Lung (tissue), 11 donors: ENCODE measurements at regions not wholly inside any gene's neighbourhood (a gene's known extent, or its start where the extent isn't known, plus 50 kb on each side); places are given as distances from the start of the nearest gene placed in this dataset.
A peak's percentile ranks its signal among the peaks of the same experiment; 100 is the strongest.

ENCODE experiments used
- ATAC-seq: fragments of 200-7000 bp; cut with Tn5 transposase; one replicate; pipeline ENCODE4 v1.9.1; 2020; ENCODE audit warnings: moderate number of reproducible peaks; ENCODE audit not compliant: insufficient read depth, low FRiP score
- DNase-seq, 3 donors: peaks; one replicate each; pipeline ENCODE4 v3.0.0-alpha.2; 2013 to 2017
- H3K27ac ChIP-seq, 2 donors: one replicate each; pipeline ENCODE4 v1.5.1; 2013; ENCODE audit warnings: mild to moderate bottlenecking in 2 of 2, moderate library complexity in 2 of 2, control low read depth in 1 of 2, inconsistent platforms in 1 of 2, low read depth in 1 of 2, low read length in 1 of 2
- H3K27me3 ChIP-seq, 3 donors: one replicate each; pipeline ENCODE4 v1.5.1; 2013; ENCODE audit warnings: low read length in 2 of 3; ENCODE audit not compliant: control insufficient read depth in 3 of 3, insufficient read depth in 3 of 3
- H3K36me3 ChIP-seq, 4 donors: one replicate each; pipeline ENCODE4 v1.5.1; 2013; ENCODE audit warnings: low read length in 4 of 4, mild to moderate bottlenecking in 1 of 4, moderate library complexity in 1 of 4; ENCODE audit not compliant: control insufficient read depth in 4 of 4, insufficient read depth in 4 of 4
- H3K4me1 ChIP-seq, 5 donors: one replicate each; pipeline ENCODE4 v1.5.1; 2013; ENCODE audit warnings: low read length in 5 of 5, mild to moderate bottlenecking in 2 of 5, moderate library complexity in 1 of 5; ENCODE audit not compliant: control insufficient read depth in 5 of 5, insufficient read depth in 5 of 5
- H3K4me3 ChIP-seq: one replicate; pipeline ENCODE4 v1.5.1; 2013; ENCODE audit warnings: mild to moderate bottlenecking, control low read depth, moderate library complexity
- H3K9ac ChIP-seq, 2 donors: one replicate each; pipeline ENCODE4 v1.5.1; 2013; ENCODE audit warnings: low read length in 2 of 2, control low read depth in 1 of 2; ENCODE audit not compliant: insufficient read depth in 1 of 2
- H3K9me3 ChIP-seq, 4 donors: one replicate each; pipeline ENCODE4 v1.5.1; 2013; ENCODE audit warnings: low read length in 3 of 4, mild to moderate bottlenecking in 1 of 4, moderate library complexity in 1 of 4; ENCODE audit not compliant: control insufficient read depth in 4 of 4, insufficient read depth in 3 of 4
- WGBS, 2 donors: extraction: QIAGEN DNeasy Blood & Tissue Kit; methylation state at CpG; one replicate each; pipeline ENCODE4 v1.1.7; 2013; 5-methylcytosine and 5-hydroxymethylcytosine counted together
- TF ChIP-seq, protein P1 (sequence below): IDR thresholded peaks from 2 replicates; pipeline ENCODE4 v1.5.1; 2012; ENCODE audit warnings: mild to moderate bottlenecking; ENCODE audit errors: control extremely low read depth, extremely low read depth
- donor health status: control.
- donor health status: control.
- donor health status: Bipolar disorder and iron deficiency.
- donor health status: healthy.
- donor health status: DM: yes; HTN: yes; CAD: no.

DNA sequence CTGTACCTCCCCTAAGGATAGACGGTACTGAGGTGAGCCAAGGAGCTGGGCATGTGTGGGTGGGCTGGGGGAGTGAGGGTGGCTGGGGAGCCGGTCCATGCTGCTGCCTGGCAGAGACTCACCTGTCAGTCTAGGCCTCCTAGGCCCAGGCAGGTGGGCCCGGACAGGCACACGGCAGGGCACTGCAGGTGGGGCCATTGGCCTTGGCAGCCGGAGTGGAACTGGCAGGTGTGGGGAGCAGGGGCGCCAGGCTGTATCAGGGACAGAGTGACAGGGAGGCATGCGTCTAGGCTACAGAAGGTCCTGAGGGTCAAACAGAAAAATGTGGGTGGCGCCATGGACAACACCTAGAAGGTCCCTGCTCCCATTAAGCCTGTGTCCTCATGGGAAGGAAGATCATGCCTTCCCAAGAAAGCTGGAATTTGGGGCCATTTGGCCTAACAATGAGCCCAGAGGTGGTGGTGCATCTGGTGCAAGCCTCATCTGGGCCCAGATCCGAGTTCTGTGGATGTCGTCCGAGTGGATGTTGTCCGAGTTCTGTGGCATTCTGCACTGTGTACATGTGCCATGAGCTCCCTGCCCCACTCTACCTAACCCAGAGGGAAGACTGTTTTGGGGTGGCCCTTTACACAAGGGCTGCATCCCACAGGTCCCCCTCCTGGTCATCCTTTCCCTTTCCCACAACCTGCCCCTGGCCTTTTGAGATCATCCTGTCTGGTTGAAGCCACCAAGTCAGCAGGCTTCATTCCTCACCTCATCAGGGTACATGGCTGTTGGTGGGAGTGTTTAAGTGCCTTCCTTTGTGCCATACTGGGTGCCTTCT lies 249.7 kb downstream of the GLI2 start:
- Histone ChIP-seq H3K27me3 (no peaks in the 10 kb centered on the region), H3K27ac (no peak overlapping the region), H3K4me1 (peaks cover 0 to 12% (median 0%) of the 10 kb centered on the region in 5 donors), H3K36me3 (peaks cover 0 to 35% (median 11%) of the 10 kb centered on the region in 4 donors), H3K9me3 (peaks cover 0 to 3% (median 0%) of the 10 kb centered on the region in 4 donors), H3K9ac (no peak overlapping the region), H3K4me3 (no peak overlapping the region)
- ATAC-seq (no peak), DNase-seq (no peak)
- WGBS, 2 donors: 94% methylated on average over 12 of the region's 12 CpGs
- TF ChIP-seq, protein P1, sequence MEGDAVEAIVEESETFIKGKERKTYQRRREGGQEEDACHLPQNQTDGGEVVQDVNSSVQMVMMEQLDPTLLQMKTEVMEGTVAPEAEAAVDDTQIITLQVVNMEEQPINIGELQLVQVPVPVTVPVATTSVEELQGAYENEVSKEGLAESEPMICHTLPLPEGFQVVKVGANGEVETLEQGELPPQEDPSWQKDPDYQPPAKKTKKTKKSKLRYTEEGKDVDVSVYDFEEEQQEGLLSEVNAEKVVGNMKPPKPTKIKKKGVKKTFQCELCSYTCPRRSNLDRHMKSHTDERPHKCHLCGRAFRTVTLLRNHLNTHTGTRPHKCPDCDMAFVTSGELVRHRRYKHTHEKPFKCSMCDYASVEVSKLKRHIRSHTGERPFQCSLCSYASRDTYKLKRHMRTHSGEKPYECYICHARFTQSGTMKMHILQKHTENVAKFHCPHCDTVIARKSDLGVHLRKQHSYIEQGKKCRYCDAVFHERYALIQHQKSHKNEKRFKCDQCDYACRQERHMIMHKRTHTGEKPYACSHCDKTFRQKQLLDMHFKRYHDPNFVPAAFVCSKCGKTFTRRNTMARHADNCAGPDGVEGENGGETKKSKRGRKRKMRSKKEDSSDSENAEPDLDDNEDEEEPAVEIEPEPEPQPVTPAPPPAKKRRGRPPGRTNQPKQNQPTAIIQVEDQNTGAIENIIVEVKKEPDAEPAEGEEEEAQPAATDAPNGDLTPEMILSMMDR: no peak

GRCh38 chr2:120985997-120986651 lies 250.5 kb downstream of the GLI2 start:
- Histone ChIP-seq H3K9me3 (peaks cover 0 to 3% (median 0%) of the 10 kb centered on the region in 4 donors), H3K4me1 (peaks cover 0 to 12% (median 0%) of the 10 kb centered on the region in 5 donors), H3K4me3 (no peak overlapping the region), H3K27ac (no peak overlapping the region), H3K36me3 (peaks cover 0 to 35% (median 13%) of the 10 kb centered on the region in 4 donors), H3K9ac (no peak overlapping the region), H3K27me3 (no peaks in the 10 kb centered on the region)
- ATAC-seq: no peak
- peak in 1 of 3 donors; percentile 10 for DNase-seq
- TF ChIP-seq, protein P1: no peak
- WGBS, 2 donors: 90 to 93% methylated on average over 27 of the region's 27 CpGs

DNA sequence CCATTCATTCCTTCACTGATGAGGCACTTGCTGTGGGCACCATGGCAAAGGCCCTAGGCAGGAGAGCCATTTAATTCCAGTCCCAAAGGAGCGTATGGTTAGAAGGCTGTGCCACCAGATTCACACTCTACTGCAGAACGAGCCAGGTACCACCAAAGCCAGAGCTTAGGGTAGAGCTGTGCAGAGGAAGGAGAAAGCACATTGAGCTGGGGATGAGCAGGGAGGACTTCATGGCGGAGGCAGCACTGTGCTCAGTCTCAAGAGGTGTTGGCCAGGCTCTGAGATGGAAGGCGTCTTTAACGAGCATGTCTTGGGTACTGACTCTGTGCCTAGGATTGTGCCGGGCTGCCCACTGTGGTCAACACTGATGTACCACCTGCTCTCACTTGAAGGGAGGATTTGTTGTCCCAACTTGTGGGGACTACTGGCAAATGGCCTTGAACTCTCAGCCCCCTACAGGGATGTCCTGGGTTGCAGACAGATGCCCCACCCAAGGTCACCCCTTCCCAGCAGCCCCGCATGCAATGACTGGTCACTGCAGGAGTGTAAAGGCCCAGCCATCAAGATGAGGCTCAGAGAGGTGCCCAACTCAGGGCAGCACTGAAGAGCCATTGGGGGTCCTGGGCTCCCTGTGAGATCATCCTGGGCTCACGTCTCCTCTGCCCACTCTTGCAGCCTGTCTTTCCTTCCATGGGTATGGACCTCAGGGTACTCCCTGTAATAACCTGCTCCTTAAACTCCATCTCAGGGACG lies 251.4 kb downstream of the GLI2 start:
- no peaks in the 10 kb centered on the region for H3K27me3 ChIP-seq
- WGBS, 2 donors: 89 to 91% methylated on average over 9 of the region's 9 CpGs
- peaks cover 0 to 12% (median 0%) of the 10 kb centered on the region in 5 donors for H3K4me1 ChIP-seq
- no peak for ATAC-seq
- no peak overlapping the region for H3K9ac ChIP-seq
- TF ChIP-seq, protein P1: no peak
- peaks cover 0 to 42% (median 14%) of the 10 kb centered on the region in 4 donors for H3K36me3 ChIP-seq
- DNase-seq: peak in 1 of 3 donors; percentile 10
- H3K27ac ChIP-seq: no peak overlapping the region
- peaks cover 0 to 3% (median 0%) of the 10 kb centered on the region in 4 donors for H3K9me3 ChIP-seq
- no peak overlapping the region for H3K4me3 ChIP-seq
